ENCODE measurements at regions not wholly inside any gene's neighbourhood (a gene's known extent, or its start where the extent isn't known, plus 50 kb on each side); places are given as distances from the start of the nearest gene placed in this dataset.

DNA sequence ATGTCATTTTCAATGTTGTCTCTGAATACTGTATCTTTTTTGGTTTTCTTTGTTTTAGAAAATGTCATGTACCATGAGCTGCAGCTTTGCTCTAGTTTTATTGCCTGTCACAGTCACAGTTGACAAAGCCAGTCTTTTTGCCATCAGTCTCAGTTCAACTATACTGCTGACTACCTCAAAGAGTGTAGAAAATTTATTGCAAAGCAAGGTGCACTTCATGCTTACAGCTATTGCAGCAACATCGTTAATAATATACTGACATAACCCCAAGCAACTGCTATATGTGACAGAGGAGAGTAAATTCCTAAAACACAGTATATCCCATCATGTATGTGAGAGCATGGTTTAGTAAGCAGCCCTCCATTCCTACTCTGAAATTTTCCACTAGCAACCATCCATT is 2022.3 kb downstream of the ARAP2 start:
- TF ChIP-seq, protein P1, sequence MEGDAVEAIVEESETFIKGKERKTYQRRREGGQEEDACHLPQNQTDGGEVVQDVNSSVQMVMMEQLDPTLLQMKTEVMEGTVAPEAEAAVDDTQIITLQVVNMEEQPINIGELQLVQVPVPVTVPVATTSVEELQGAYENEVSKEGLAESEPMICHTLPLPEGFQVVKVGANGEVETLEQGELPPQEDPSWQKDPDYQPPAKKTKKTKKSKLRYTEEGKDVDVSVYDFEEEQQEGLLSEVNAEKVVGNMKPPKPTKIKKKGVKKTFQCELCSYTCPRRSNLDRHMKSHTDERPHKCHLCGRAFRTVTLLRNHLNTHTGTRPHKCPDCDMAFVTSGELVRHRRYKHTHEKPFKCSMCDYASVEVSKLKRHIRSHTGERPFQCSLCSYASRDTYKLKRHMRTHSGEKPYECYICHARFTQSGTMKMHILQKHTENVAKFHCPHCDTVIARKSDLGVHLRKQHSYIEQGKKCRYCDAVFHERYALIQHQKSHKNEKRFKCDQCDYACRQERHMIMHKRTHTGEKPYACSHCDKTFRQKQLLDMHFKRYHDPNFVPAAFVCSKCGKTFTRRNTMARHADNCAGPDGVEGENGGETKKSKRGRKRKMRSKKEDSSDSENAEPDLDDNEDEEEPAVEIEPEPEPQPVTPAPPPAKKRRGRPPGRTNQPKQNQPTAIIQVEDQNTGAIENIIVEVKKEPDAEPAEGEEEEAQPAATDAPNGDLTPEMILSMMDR (IDR thresholded peaks at IDR 0.05), result no peak
- DNase-seq (ENCODE audit: low spot score), result no peak
- Histone ChIP-seq H3K27ac (no peak overlapping the region), H3K4me3 (no peak overlapping the region)

DNA sequence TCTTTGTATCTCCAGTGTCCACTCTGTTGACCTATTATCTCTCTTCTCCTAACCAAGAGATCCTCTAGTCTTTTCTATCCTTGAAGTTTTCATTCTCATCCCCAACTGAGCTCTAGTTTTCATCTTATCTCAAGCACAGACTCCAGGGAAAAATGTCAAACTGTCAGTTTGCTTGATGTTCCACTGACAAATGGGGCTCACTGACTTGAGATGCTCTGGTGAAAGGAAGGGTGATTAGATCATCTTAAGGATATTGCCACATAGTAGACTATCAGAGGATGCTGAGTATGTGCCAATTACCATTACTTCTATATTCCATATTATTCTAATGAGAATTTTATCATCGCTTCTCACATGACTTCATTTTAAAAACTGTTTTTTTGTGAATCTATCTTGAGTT is 2008.2 kb downstream of the ARAP2 start:
- TF ChIP-seq, protein P1 (IDR thresholded peaks at IDR 0.05), result no peak
- no peak overlapping the region for H3K4me3 ChIP-seq
- no peak overlapping the region for H3K27ac ChIP-seq
- DNase-seq (ENCODE audit: low spot score), result no peak

DNA sequence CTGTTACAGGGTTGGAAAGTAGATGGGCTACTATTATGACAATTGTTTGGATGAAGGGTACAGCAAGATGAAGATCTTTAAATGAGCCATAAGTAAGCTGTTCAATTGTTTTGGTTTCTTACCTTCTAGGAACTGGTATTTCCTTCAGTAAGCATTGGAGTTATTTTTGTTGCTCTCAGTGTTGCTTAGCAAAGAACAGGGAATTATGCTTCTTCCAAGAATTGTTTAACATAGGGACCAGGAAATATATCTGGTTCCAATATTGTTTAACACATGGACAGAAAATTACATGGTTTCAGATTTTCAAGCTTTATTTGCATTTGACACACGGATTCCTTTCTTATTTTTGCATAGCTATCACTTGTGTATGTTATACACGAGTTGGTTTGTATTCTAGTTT is 1999.0 kb downstream of the ARAP2 start:
- no peak for DNase-seq (ENCODE audit: low spot score)
- Histone ChIP-seq H3K4me3 (no peak overlapping the region), H3K27ac (no peak overlapping the region)
- TF ChIP-seq, protein P1 (IDR thresholded peaks at IDR 0.05), result no peak

DNA sequence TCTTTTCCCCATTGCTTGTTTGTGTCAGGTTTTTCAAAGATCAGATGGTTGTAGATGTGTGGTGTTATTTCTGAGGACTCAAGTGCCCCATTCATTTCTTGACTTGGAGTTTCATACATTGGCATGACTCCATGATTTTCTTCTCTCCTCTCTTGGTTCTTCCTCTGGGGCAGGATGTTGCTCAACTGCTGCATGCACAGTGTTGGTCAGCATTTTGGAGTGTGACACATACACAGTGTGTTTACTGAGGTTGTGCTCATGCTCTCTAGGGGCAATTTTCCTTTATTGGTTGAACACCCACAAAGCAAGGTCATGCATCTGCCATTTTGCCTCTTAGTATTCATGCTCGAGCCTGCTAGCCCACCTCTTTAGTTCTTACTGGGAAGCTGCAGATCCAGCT is 1993.8 kb downstream of the ARAP2 start:
- TF ChIP-seq, protein P1 (IDR thresholded peaks at IDR 0.05), result no peak
- no peak for DNase-seq (ENCODE audit: low spot score)
- Histone ChIP-seq H3K4me3 (no peak overlapping the region), H3K27ac (no peak overlapping the region)

DNA sequence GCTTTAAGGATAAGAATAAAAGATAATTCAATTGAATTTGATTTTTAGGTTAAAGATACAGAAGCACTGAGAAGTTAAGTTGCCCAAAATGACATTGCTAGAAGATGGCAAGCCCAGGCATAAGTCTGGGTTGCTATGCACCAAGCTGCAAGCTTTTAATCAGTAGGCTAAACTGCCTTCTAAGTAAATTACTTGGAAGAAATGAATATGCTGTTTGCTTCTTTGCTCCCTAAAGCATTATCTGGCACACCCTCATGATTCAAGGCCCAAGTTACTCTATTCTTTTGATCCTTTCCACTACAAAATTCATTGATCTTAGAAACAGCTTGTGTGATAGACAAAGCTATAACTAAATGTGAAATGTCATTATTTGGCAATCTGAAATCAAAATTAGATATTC is 1991.1 kb downstream of the ARAP2 start:
- DNase-seq (ENCODE audit: low spot score), result no peak
- TF ChIP-seq, protein P1 (IDR thresholded peaks at IDR 0.05), result no peak
- no peak overlapping the region for H3K4me3 ChIP-seq
- H3K27ac ChIP-seq, result no peak overlapping the region

DNA sequence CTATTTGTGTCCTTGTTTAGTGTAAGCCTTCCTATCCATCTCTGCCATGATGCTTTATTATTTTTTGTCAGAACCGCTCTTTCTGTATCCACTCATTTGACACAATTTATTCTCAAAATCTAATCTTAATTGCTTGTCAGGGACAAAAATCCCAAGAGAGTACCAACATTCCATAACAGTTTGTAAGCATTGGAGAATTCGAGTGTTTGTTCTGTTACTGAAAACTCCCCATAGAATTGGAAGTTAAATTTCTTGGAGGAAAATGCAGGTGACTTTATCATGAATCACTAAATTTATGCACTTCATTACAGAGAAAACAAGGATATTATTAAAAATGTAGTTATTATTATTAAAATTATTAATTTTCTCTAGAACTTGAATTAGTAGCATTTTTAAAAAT is 1986.1 kb downstream of the ARAP2 start:
- TF ChIP-seq, protein P1 (IDR thresholded peaks at IDR 0.05), result no peak
- no peak overlapping the region for H3K27ac ChIP-seq
- no peak overlapping the region for H3K4me3 ChIP-seq
- DNase-seq (ENCODE audit: low spot score), result no peak

DNA sequence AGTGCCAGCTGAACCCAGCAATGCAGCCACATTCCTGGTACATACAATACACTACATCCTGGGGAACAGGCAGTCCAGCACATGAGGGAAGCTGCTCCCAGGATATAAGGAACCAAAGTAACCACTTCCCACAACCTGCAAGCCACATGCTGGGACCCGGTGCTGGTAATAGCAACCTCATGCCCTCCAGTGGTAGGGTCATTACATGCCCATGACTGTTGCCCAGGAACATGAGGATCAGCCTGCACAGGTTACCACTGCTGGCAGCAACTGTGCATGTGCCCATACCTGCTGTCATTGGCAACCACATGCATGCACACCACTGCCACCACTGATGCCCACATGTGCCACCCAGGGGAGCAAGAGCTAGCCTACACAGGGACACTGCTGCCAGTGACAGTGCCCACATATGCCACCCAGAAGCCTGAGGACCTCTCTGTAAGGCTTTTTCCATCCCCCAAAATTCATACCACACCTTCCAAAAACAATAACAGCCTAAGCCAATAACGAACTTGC is 1982.5 kb downstream of the ARAP2 start:
- Histone ChIP-seq H3K4me3 (no peak overlapping the region), H3K27ac (no peak overlapping the region)
- TF ChIP-seq, protein P1 (IDR thresholded peaks at IDR 0.05), result no peak
- no peak for DNase-seq (ENCODE audit: low spot score)
